ENCODE measurements at regions not wholly inside any gene's neighbourhood (a gene's known extent, or its start where the extent isn't known, plus 50 kb on each side); places are given as distances from the start of the nearest gene placed in this dataset.

- FAIRE-seq (no peak), DNase-seq (ENCODE audit: low spot score) (no peak), ATAC-seq (no peak)
- H3K4me2 ChIP-seq (ENCODE audit: low read depth, low read length), result no peak overlapping the region
- no peaks in the 10 kb centered on the region for H3K36me3 ChIP-seq (replicated peaks in 1 of 2; ENCODE audit: control insufficient read depth in 1 of 2, insufficient read depth in 2 of 2, low read length in 2 of 2)
- BruUV-seq (replicated peaks), result no TSS peak
- no peaks in the 10 kb centered on the region for H4K20me1 ChIP-seq (ENCODE audit: insufficient read depth, low read length)
- H3K4me1 ChIP-seq (ENCODE audit: insufficient read depth, low read length), result no peaks in the 10 kb centered on the region
- no peak overlapping the region for H2AFZ ChIP-seq (ENCODE audit: low read length)
- no peaks in the 10 kb centered on the region for H3K9me3 ChIP-seq (ENCODE audit: low read length)
- 0% methylated on average over 1 of the region's 1 CpG for WGBS (ENCODE audit: low lambda C conversion rate)
- no peaks in the 10 kb centered on the region; a peak in 1 of 5 replicates for H3K27me3 ChIP-seq (ENCODE audit: control insufficient read depth in 1 of 2, insufficient read depth in 2 of 2, low read length in 2 of 2)
- TF ChIP-seq MZF1 (CRISPR knock-in tag; IDR thresholded peaks at IDR 0.05; ENCODE audit: borderline replicate concordance) (no peak), ZBTB33 (CRISPR knock-in tag; IDR thresholded peaks at IDR 0.05) (no peak), ZNF605 (CRISPR knock-in tag; IDR thresholded peaks at IDR 0.05) (no peak), NBN (conservative IDR thresholded peaks at IDR 0.05) (no peak), ZNF282 (IDR thresholded peaks at IDR 0.05; ENCODE audit: partially characterized antibody) (no peak), YEATS2 (CRISPR knock-in tag; IDR thresholded peaks at IDR 0.05; ENCODE audit: borderline replicate concordance) (no peak), ATF6 (CRISPR knock-in tag; conservative IDR thresholded peaks at IDR 0.05) (no peak), MED13 (CRISPR knock-in tag; IDR thresholded peaks at IDR 0.05) (no peak), ZNF616 (CRISPR knock-in tag; IDR thresholded peaks at IDR 0.05; ENCODE audit: low read depth) (no peak), ZNF441 (CRISPR knock-in tag; IDR thresholded peaks at IDR 0.05; ENCODE audit: borderline replicate concordance) (no peak), NFYC (CRISPR knock-in tag; IDR thresholded peaks at IDR 0.05) (no peak), ZGPAT (CRISPR knock-in tag; IDR thresholded peaks at IDR 0.05) (no peak), TSC22D2 (CRISPR knock-in tag; IDR thresholded peaks at IDR 0.05; ENCODE audit: borderline replicate concordance) (no peak), HNRNPUL1 (IDR thresholded peaks at IDR 0.05; ENCODE audit: low read depth, low read length) (no peak), ZFX (CRISPR knock-in tag; IDR thresholded peaks at IDR 0.05; ENCODE audit: low read depth) (no peak), ZNF382 (CRISPR knock-in tag; IDR thresholded peaks at IDR 0.05; ENCODE audit: borderline replicate concordance) (no peak), SSRP1 (CRISPR knock-in tag; IDR thresholded peaks at IDR 0.05) (no peak), ZNF792 (CRISPR knock-in tag; IDR thresholded peaks at IDR 0.05) (no peak)
- no peak overlapping the region for H3K27ac ChIP-seq (ENCODE audit: extremely low read length, insufficient read depth, low read length)
- in situ Hi-C loops (cut with HindIII; ENCODE audit: extremely low pct_ligation_motif_present, low pct_unique_long_range_greater_than_20kb), result no loop called here
- ChIA-PET CTCF (ENCODE audit: low intra/inter-chr PET ratio, low total read pairs) (no interaction called here), POLR2A (no interaction called here)
- intact Hi-C loops (cut with micrococcal nuclease; ENCODE audit: unreplicated experiment), result no loop called here
- no peak overlapping the region for H3K9ac ChIP-seq (ENCODE audit: insufficient read depth, low read depth, low read length)
- H3K79me2 ChIP-seq (ENCODE audit: insufficient read depth, low read length), result no peaks in the 10 kb centered on the region
- no peak overlapping the region for H3K4me3 ChIP-seq (replicated peaks in 1 of 3; ENCODE audit: insufficient read depth in 1 of 3, low read depth in 2 of 3, low read length in 3 of 3)
Measured at GRCh38 chr6:115441651-115442050, 619.0 kb downstream of the FRK start.

Data from HepG2 (cell line).